CD14-positive monocyte (primary cell): ENCODE measurements at regions not wholly inside any gene's neighbourhood (a gene's known extent, or its start where the extent isn't known, plus 50 kb on each side); places are given as distances from the start of the nearest gene placed in this dataset.

Experiments used
- DNase-seq, 3 donors: peaks; one replicate each; pipeline ENCODE4 v3.0.0-alpha.2; 2011 to 2022
- H2AFZ ChIP-seq: 2 replicates; pipeline ENCODE4 v1.6.0; 2012; ENCODE audit warnings: mild to moderate bottlenecking, low read depth, low read length, inconsistent platforms; ENCODE audit not compliant: insufficient read depth, poor library complexity, severe bottlenecking
- H3K27ac ChIP-seq, 2 donors: 1 replicate in 1 of 2; 2 replicates in 1 of 2; pipeline ENCODE4 v1.5.1; 2012 to 2013; ENCODE audit warnings: low read length in 2 of 2, control low read depth in 1 of 2, inconsistent platforms in 1 of 2, low read depth in 1 of 2, mild to moderate bottlenecking in 1 of 2
- H3K27me3 ChIP-seq, 2 donors: one replicate each; pipeline versions ENCODE4 v1.6.0 to v1.6.1; 2011 to 2013; ENCODE audit warnings: low read length in 2 of 2; ENCODE audit not compliant: control insufficient read depth in 2 of 2, insufficient read depth in 2 of 2
- H3K36me3 ChIP-seq, 2 donors: replicated peaks in 1 of 2; 1 replicate in 1 of 2; 2 replicates in 1 of 2; pipeline versions ENCODE4 v1.5.1 to v1.6.1; 2012 to 2013; ENCODE audit warnings: low read length in 2 of 2, control low read depth in 1 of 2, inconsistent platforms in 1 of 2, mild to moderate bottlenecking in 1 of 2; ENCODE audit not compliant: insufficient read depth in 2 of 2, control insufficient read depth in 1 of 2
- H3K4me1 ChIP-seq, 2 donors: 1 replicate in 1 of 2; 2 replicates in 1 of 2; pipeline versions ENCODE4 v1.5.1 to v1.6.1; 2012 to 2013; ENCODE audit warnings: low read length in 2 of 2, control low read depth in 1 of 2, inconsistent platforms in 1 of 2, mild to moderate bottlenecking in 1 of 2, moderate library complexity in 1 of 2; ENCODE audit not compliant: insufficient read depth in 2 of 2, control insufficient read depth in 1 of 2
- H3K4me2 ChIP-seq: replicated peaks from 2 replicates; pipeline ENCODE3; 2012; ENCODE audit warnings: low read length, moderate library complexity, mild to moderate bottlenecking; ENCODE audit not compliant: poor library complexity, severe bottlenecking; ENCODE audit errors: extremely low read depth
- H3K4me3 ChIP-seq, 3 experiments: fragments of 200-600 bp in 1 of 3; sonication (generic) in 1 of 3; replicated peaks in 1 of 3; 1 replicate in 2 of 3; 2 replicates in 1 of 3; pipeline ENCODE4 v1.5.1; 2011 to 2013; ENCODE audit warnings: low read length in 3 of 3, mild to moderate bottlenecking in 3 of 3, control low read depth in 2 of 3, low read depth in 2 of 3, inconsistent platforms in 1 of 3, moderate library complexity in 1 of 3
- H3K79me2 ChIP-seq: 2 replicates; pipeline ENCODE4 v1.6.0; 2012; ENCODE audit warnings: mild to moderate bottlenecking, control low read depth, inconsistent platforms, low read length, moderate library complexity; ENCODE audit not compliant: insufficient read depth
- H3K9ac ChIP-seq: 2 replicates; pipeline ENCODE4 v1.6.0; 2017; ENCODE audit warnings: low read length, mild to moderate bottlenecking; ENCODE audit not compliant: insufficient read depth, poor library complexity, severe bottlenecking
- H3K9me3 ChIP-seq, 2 donors: replicated peaks in 1 of 2; 1 replicate in 1 of 2; 2 replicates in 1 of 2; pipeline versions ENCODE4 v1.5.1 to v1.6.1; 2012 to 2013; ENCODE audit warnings: low read length in 2 of 2, control low read depth in 1 of 2; ENCODE audit not compliant: control insufficient read depth in 1 of 2, insufficient read depth in 1 of 2
- H4K20me1 ChIP-seq: 2 replicates; pipeline ENCODE4 v1.6.0; 2012; ENCODE audit warnings: mild to moderate bottlenecking, low read length, control low read depth, moderate library complexity; ENCODE audit not compliant: insufficient read depth
- H3K27ac Mint-ChIP-seq, 7 donors: one replicate each; pipeline ENCODE4 v1.8.0; 2020; ENCODE audit warnings: mild to moderate bottlenecking in 7 of 7, mixed read lengths in 7 of 7, moderate library complexity in 6 of 7, inconsistent platforms in 2 of 7
- H3K27me3 Mint-ChIP-seq, 3 donors: one replicate each; pipeline ENCODE4 v1.8.0; 2021 to 2022; ENCODE audit warnings: low read depth in 3 of 3, mild to moderate bottlenecking in 3 of 3, mixed read lengths in 3 of 3, moderate library complexity in 3 of 3, inconsistent platforms in 1 of 3
- H3K36me3 Mint-ChIP-seq, 2 donors: one replicate each; pipeline ENCODE4 v1.8.0; 2020; ENCODE audit warnings: mixed read lengths in 2 of 2, inconsistent platforms in 1 of 2, mild to moderate bottlenecking in 1 of 2
- H3K4me1 Mint-ChIP-seq: one replicate; pipeline ENCODE4 v1.8.0; 2020; ENCODE audit warnings: mild to moderate bottlenecking, mixed read lengths
- H3K4me3 Mint-ChIP-seq, 2 donors: one replicate each; pipeline ENCODE4 v1.8.0; 2020; ENCODE audit warnings: mild to moderate bottlenecking in 2 of 2, mixed read lengths in 2 of 2, moderate library complexity in 1 of 2
- H3K9me3 Mint-ChIP-seq, 7 donors: one replicate each; pipeline ENCODE4 v1.8.0; 2020 to 2022; ENCODE audit warnings: mixed read lengths in 7 of 7, mild to moderate bottlenecking in 6 of 7, moderate library complexity in 6 of 7, inconsistent platforms in 2 of 7
- WGBS: methylation state at CpG from one replicate; pipeline ENCODE4 v1.1.5; 2013; ENCODE audit warnings: missing lambda C conversion rate; ENCODE audit not compliant: insufficient coverage; 5-methylcytosine and 5-hydroxymethylcytosine counted together
- intact Hi-C, 2 donors: fragments of 100-400 bp; cut with micrococcal nuclease; formaldehyde crosslinking; loops; one replicate each; pipeline versions ENCODE4 v1.15.0 to v1.15.1; 2023
- TF ChIP-seq, protein P1 (sequence below): fragments of 200-600 bp; IDR thresholded peaks from one replicate; pipeline ENCODE4 v1.8.0; 2022; ENCODE audit warnings: antibody characterized with exemption, mild to moderate bottlenecking

DNA sequence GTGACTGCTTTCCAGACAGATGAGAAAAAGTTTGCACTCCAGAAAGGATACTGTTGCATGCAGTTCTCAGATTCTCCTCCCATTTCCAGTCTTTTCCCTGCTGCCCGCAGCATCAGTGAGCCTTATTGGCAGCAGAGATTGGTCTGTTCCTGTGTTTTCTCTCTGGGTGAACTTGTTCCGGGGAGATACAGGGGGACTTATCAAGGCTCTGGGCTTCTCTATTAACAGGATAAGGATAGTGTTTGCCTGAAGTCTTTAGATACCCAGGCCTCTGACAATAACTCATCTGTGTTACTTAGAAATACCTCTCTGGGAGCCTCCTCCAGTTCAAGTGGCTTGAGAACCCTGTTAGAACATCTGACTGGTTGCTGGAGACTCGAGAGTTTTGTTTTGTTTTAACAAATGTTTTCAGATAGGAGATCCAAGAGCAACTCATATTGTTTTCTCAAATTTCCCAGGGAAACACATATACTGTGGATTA, 154.7 kb downstream of the BLID start:
- H3K4me3 ChIP-seq: no peak overlapping the region
- no peak overlapping the region for H3K9ac ChIP-seq
- H2AFZ ChIP-seq: no peak overlapping the region
- H3K9me3 ChIP-seq: no peaks in the 10 kb centered on the region
- Mint-ChIP-seq H3K9me3 (peaks cover 0 to 1% (median 0%) of the 10 kb centered on the region in 7 donors), H3K4me3 (no peak overlapping the region), H3K27ac (no peak overlapping the region), H3K36me3 (no peaks in the 10 kb centered on the region), H3K27me3 (peaks cover 3 to 11% (median 5%) of the 10 kb centered on the region in 3 donors), H3K4me1 (peaks cover 3% of the 10 kb centered on the region)
- intact Hi-C loops: no loop called here
- peaks cover 3% of the 10 kb centered on the region in 2 donors for H3K27me3 ChIP-seq
- H3K4me2 ChIP-seq: no peak overlapping the region
- TF ChIP-seq, protein P1, sequence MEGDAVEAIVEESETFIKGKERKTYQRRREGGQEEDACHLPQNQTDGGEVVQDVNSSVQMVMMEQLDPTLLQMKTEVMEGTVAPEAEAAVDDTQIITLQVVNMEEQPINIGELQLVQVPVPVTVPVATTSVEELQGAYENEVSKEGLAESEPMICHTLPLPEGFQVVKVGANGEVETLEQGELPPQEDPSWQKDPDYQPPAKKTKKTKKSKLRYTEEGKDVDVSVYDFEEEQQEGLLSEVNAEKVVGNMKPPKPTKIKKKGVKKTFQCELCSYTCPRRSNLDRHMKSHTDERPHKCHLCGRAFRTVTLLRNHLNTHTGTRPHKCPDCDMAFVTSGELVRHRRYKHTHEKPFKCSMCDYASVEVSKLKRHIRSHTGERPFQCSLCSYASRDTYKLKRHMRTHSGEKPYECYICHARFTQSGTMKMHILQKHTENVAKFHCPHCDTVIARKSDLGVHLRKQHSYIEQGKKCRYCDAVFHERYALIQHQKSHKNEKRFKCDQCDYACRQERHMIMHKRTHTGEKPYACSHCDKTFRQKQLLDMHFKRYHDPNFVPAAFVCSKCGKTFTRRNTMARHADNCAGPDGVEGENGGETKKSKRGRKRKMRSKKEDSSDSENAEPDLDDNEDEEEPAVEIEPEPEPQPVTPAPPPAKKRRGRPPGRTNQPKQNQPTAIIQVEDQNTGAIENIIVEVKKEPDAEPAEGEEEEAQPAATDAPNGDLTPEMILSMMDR: no peak
- no peaks in the 10 kb centered on the region for H3K36me3 ChIP-seq
- peaks cover 0 to 3% of the 10 kb centered on the region in 2 donors for H3K4me1 ChIP-seq
- 80% methylated on average over 1 of the region's 3 CpGs for WGBS
- no peaks in the 10 kb centered on the region for H4K20me1 ChIP-seq
- no peak overlapping the region for H3K27ac ChIP-seq
- no peak for DNase-seq
- no peaks in the 10 kb centered on the region for H3K79me2 ChIP-seq

DNA sequence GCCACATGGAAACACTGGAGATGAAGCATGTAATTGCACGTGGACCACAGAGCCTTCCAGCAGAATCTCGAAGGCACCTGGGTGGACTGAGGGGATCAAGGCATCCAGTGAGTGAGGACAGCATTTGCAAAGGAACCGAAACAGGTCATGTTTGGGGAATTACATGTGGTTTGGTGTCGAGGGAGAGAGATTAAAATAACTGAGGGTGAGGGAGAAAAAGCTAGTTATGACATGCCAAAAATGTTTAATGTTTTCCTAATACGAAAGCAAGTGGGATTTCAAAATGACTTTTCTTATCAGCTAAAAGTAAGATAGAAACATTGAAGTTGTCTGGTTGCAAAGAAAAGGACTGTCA, 157.1 kb downstream of the BLID start:
- Mint-ChIP-seq H3K4me1 (no peaks in the 10 kb centered on the region), H3K36me3 (no peaks in the 10 kb centered on the region), H3K27ac (no peak overlapping the region), H3K4me3 (no peak overlapping the region), H3K27me3 (peaks cover 7 to 18% (median 7%) of the 10 kb centered on the region in 3 donors), H3K9me3 (no peaks in the 10 kb centered on the region)
- H3K27ac ChIP-seq: no peak overlapping the region
- H4K20me1 ChIP-seq: no peaks in the 10 kb centered on the region
- no peak overlapping the region for H3K4me2 ChIP-seq
- peaks cover 4 to 6% of the 10 kb centered on the region in 2 donors for H3K27me3 ChIP-seq
- H3K79me2 ChIP-seq: no peaks in the 10 kb centered on the region
- no peaks in the 10 kb centered on the region for H3K9me3 ChIP-seq
- H3K36me3 ChIP-seq: no peaks in the 10 kb centered on the region
- no peak for DNase-seq
- TF ChIP-seq, protein P1: no peak
- intact Hi-C loops: no loop called here
- H2AFZ ChIP-seq: no peak overlapping the region
- H3K4me1 ChIP-seq: no peaks in the 10 kb centered on the region
- no peak overlapping the region for H3K4me3 ChIP-seq
- H3K9ac ChIP-seq: no peak overlapping the region
- WGBS: 90% methylated on average over 3 of the region's 5 CpGs
